ENCODE measurements at regions not wholly inside any gene's neighbourhood (a gene's known extent, or its start where the extent isn't known, plus 50 kb on each side); places are given as distances from the start of the nearest gene placed in this dataset.
A peak's percentile ranks its signal among the peaks of the same experiment; 100 is the strongest.

GRCh38 chr2:106041150-106041549 is 153.0 kb downstream of the UXS1 start:
- DNase-seq (ENCODE audit: low spot score) = no peak

- DNase-seq (ENCODE audit: low spot score) = no peak
These were observed 154.3 kb downstream of the UXS1 start for GRCh38 chr2:106039634-106040315.

GRCh38 chr2:106038601-106039375 is 155.3 kb downstream of the UXS1 start:
- DNase-seq (ENCODE audit: low spot score) = peak; percentile 99

- DNase-seq (ENCODE audit: low spot score) = peak; percentile 70
These were observed 156.2 kb downstream of the UXS1 start for GRCh38 chr2:106037932-106038331.

GRCh38 chr2:106037262-106037661 is 156.8 kb downstream of the UXS1 start:
- peak; percentile 37 for DNase-seq (ENCODE audit: low spot score)

- no peak for DNase-seq (ENCODE audit: low spot score)
These were observed 159.8 kb downstream of the UXS1 start for GRCh38 chr2:106034325-106034724.

- no peak for DNase-seq (ENCODE audit: low spot score)
These were observed 161.4 kb downstream of the UXS1 start for GRCh38 chr2:106032676-106033075.

GRCh38 chr2:106030287-106031268 is 163.5 kb downstream of the UXS1 start:
- DNase-seq (ENCODE audit: low spot score) = peak; percentile 26

GRCh38 chr2:106028192-106028591 is 165.9 kb downstream of the UXS1 start:
- DNase-seq (ENCODE audit: low spot score) = no peak

GRCh38 chr2:106026271-106027190 is 167.6 kb downstream of the UXS1 start:
- DNase-seq (ENCODE audit: low spot score) = no peak

GRCh38 chr2:106025796-106026195 is 168.3 kb downstream of the UXS1 start:
- no peak for DNase-seq (ENCODE audit: low spot score)

- DNase-seq (ENCODE audit: low spot score) = no peak
These were observed 172.5 kb downstream of the UXS1 start for GRCh38 chr2:106021662-106022028.

- DNase-seq (ENCODE audit: low spot score) = no peak
These were observed 173.1 kb downstream of the UXS1 start for GRCh38 chr2:106020821-106021661.

GRCh38 chr2:106020032-106020431 is 174.1 kb downstream of the UXS1 start:
- no peak for DNase-seq (ENCODE audit: low spot score)

GRCh38 chr2:106018141-106018540 is 176.0 kb downstream of the UXS1 start:
- DNase-seq (ENCODE audit: low spot score) = no peak

GRCh38 chr2:106012591-106013347 is 181.3 kb downstream of the UXS1 start:
- DNase-seq (ENCODE audit: low spot score) = no peak

GRCh38 chr2:106012001-106012590 is 182.0 kb downstream of the UXS1 start:
- DNase-seq (ENCODE audit: low spot score) = no peak

- no peak for DNase-seq (ENCODE audit: low spot score)
These were observed 182.7 kb downstream of the UXS1 start for GRCh38 chr2:106011380-106011779.
